Smooth muscle cell (in vitro differentiated cells): ENCODE measurements at regions not wholly inside any gene's neighbourhood (a gene's known extent, or its start where the extent isn't known, plus 50 kb on each side); places are given as distances from the start of the nearest gene placed in this dataset.

Experiments
- DNase-seq: peaks from one replicate; lab custom pipeline; 2025; ENCODE audit not compliant: unreplicated experiment; lab: John Stamatoyannopoulos, UW
- H2AFZ ChIP-seq: fragments of 200-600 bp; sonication (generic); 2 replicates; pipeline ENCODE4 v1.6.0; 2016; ENCODE audit warnings: antibody characterized with exemption, low read depth, mild to moderate bottlenecking
- H3F3A ChIP-seq: fragments of 200-600 bp; sonication (generic); 2 replicates; pipeline ENCODE4 v1.6.0; 2017; ENCODE audit warnings: antibody characterized with exemption, low read depth
- H3K27ac ChIP-seq: fragments of 200-600 bp; sonication (generic); 2 replicates; pipeline ENCODE4 v1.5.1; 2016; ENCODE audit warnings: low read depth, mild to moderate bottlenecking
- H3K27me3 ChIP-seq: fragments of 200-600 bp; sonication (generic); 2 replicates; pipeline ENCODE4 v1.6.1; 2016; ENCODE audit warnings: low read depth, mild to moderate bottlenecking
- H3K36me3 ChIP-seq: fragments of 200-600 bp; sonication (generic); 2 replicates; pipeline ENCODE4 v1.5.1; 2016; ENCODE audit warnings: low read depth
- H3K4me1 ChIP-seq: fragments of 200-600 bp; sonication (generic); 2 replicates; pipeline ENCODE4 v1.5.1; 2016; ENCODE audit warnings: low read depth
- H3K4me2 ChIP-seq: fragments of 200-600 bp; sonication (generic); 2 replicates; pipeline ENCODE4 v1.6.0; 2016; ENCODE audit warnings: mild to moderate bottlenecking
- H3K4me3 ChIP-seq: fragments of 200-600 bp; sonication (generic); 2 replicates; pipeline ENCODE4 v1.5.1; 2016; ENCODE audit warnings: mild to moderate bottlenecking
- H3K79me2 ChIP-seq: fragments of 200-600 bp; sonication (generic); 2 replicates; pipeline ENCODE4 v1.6.0; 2016; ENCODE audit warnings: low read depth, mild to moderate bottlenecking
- H3K9ac ChIP-seq: fragments of 200-600 bp; sonication (generic); 2 replicates; pipeline ENCODE4 v1.6.0; 2016; ENCODE audit warnings: low read depth
- H3K9me3 ChIP-seq: fragments of 200-600 bp; sonication (generic); replicated peaks from 2 replicates; pipeline ENCODE4 v1.5.1; 2016; ENCODE audit warnings: low read depth
- H4K20me1 ChIP-seq: fragments of 200-600 bp; sonication (generic); 2 replicates; pipeline ENCODE4 v1.6.0; 2016; ENCODE audit warnings: low read depth
- CTCF ChIP-seq: fragments of 200-600 bp; sonication (generic); IDR thresholded peaks from 2 replicates; pipeline ENCODE4 v1.5.1; 2017; ENCODE audit warnings: borderline replicate concordance, mild to moderate bottlenecking, antibody characterized with exemption; ENCODE audit not compliant: insufficient read depth, poor library complexity, severe bottlenecking
- WGBS: methylation state at CpG from one replicate; pipeline ENCODE4 v1.1.7; 2016; ENCODE audit warnings: low lambda C conversion rate; 5-methylcytosine and 5-hydroxymethylcytosine counted together

- Histone ChIP-seq H3K9ac (no peak overlapping the region), H3K4me2 (no peak overlapping the region), H3K4me3 (no peak overlapping the region), H3K27me3 (no peaks in the 10 kb centered on the region), H3K4me1 (no peaks in the 10 kb centered on the region), H3K79me2 (no peaks in the 10 kb centered on the region), H3K27ac (no peak overlapping the region), H4K20me1 (no peaks in the 10 kb centered on the region), H3K36me3 (no peaks in the 10 kb centered on the region), H3F3A (no peaks in the 10 kb centered on the region), H3K9me3 (no peaks in the 10 kb centered on the region), H2AFZ (no peak overlapping the region)
- DNase-seq, result no peak
- 77% methylated on average over 8 of the region's 8 CpGs for WGBS
- TF ChIP-seq CTCF, result no peak
These were observed 1154.8 kb downstream of the TMEM121 start for GRCh38 chr14:106681161-106681560.

GRCh38 chr14:106681568-106681967 is 1155.2 kb downstream of the TMEM121 start:
- no peaks in the 10 kb centered on the region for H3F3A ChIP-seq
- H3K4me2 ChIP-seq, result no peak overlapping the region
- H3K4me3 ChIP-seq, result no peak overlapping the region
- H3K4me1 ChIP-seq, result no peaks in the 10 kb centered on the region
- no peak for DNase-seq
- no peak for TF ChIP-seq CTCF
- H3K79me2 ChIP-seq, result no peaks in the 10 kb centered on the region
- no peaks in the 10 kb centered on the region for H4K20me1 ChIP-seq
- H3K36me3 ChIP-seq, result no peaks in the 10 kb centered on the region
- no peak overlapping the region for H3K9ac ChIP-seq
- 40% methylated on average over 2 of the region's 2 CpGs for WGBS
- no peak overlapping the region for H3K27ac ChIP-seq
- H3K27me3 ChIP-seq, result no peaks in the 10 kb centered on the region
- no peak overlapping the region for H2AFZ ChIP-seq
- peaks cover 3% of the 10 kb centered on the region for H3K9me3 ChIP-seq

GRCh38 chr14:106683631-106684030 is 1157.2 kb downstream of the TMEM121 start:
- no peak for DNase-seq
- TF ChIP-seq CTCF, result no peak
- no peak overlapping the region for H3K9ac ChIP-seq
- H3F3A ChIP-seq, result no peaks in the 10 kb centered on the region
- H3K4me1 ChIP-seq, result no peaks in the 10 kb centered on the region
- H4K20me1 ChIP-seq, result no peaks in the 10 kb centered on the region
- no peak overlapping the region for H3K4me2 ChIP-seq
- no peaks in the 10 kb centered on the region for H3K79me2 ChIP-seq
- no peaks in the 10 kb centered on the region for H3K27me3 ChIP-seq
- H3K27ac ChIP-seq, result no peak overlapping the region
- H2AFZ ChIP-seq, result no peak overlapping the region
- H3K4me3 ChIP-seq, result no peak overlapping the region
- 64% methylated on average over 4 of the region's 4 CpGs for WGBS
- peaks cover 5% of the 10 kb centered on the region for H3K9me3 ChIP-seq
- H3K36me3 ChIP-seq, result no peaks in the 10 kb centered on the region

GRCh38 chr14:106686533-106686932 is 1160.2 kb downstream of the TMEM121 start:
- Histone ChIP-seq H4K20me1 (no peaks in the 10 kb centered on the region), H3K9me3 (peaks cover 5% of the 10 kb centered on the region), H3K79me2 (no peaks in the 10 kb centered on the region), H3K9ac (no peak overlapping the region), H3F3A (no peaks in the 10 kb centered on the region), H3K27ac (no peak overlapping the region), H3K4me1 (no peaks in the 10 kb centered on the region), H3K4me3 (no peak overlapping the region), H3K4me2 (no peak overlapping the region), H2AFZ (no peak overlapping the region), H3K27me3 (no peaks in the 10 kb centered on the region), H3K36me3 (no peaks in the 10 kb centered on the region)
- no peak for DNase-seq
- TF ChIP-seq CTCF, result no peak
- 71% methylated on average over 5 of the region's 5 CpGs for WGBS
